RWPE1 (cell line): ENCODE measurements at regions not wholly inside any gene's neighbourhood (a gene's known extent, or its start where the extent isn't known, plus 50 kb on each side); places are given as distances from the start of the nearest gene placed in this dataset.

Experiments
- CTCF ChIA-PET: fragments of 350-600 bp; sonication (Branson Sonifier 250); formaldehyde crosslinking; extraction: SDS; loops from one replicate; lab custom pipeline; 2021; lab: Yijun Ruan, JAX
- POLR2A ChIA-PET: fragments of 400-600 bp; formaldehyde crosslinking; extraction: SDS; loops from one replicate; lab custom pipeline; 2020; ENCODE audit warnings: antibody characterized with exemption; ENCODE audit not compliant: low non-redundant PET; lab: Yijun Ruan, JAX
- DNase-seq: peaks from one replicate; pipeline ENCODE4 v3.0.0; 2012; ENCODE audit warnings: low spot score
- H3K27ac ChIP-seq: fragments of 450-650 bp; 2 replicates; pipeline ENCODE4 v1.5.1; 2017
- TF ChIP-seq, protein P1 (sequence below): fragments of 450-650 bp; conservative IDR thresholded peaks from 2 replicates; pipeline ENCODE4 v1.5.1; 2017; ENCODE audit warnings: low read depth, mild to moderate bottlenecking

DNA sequence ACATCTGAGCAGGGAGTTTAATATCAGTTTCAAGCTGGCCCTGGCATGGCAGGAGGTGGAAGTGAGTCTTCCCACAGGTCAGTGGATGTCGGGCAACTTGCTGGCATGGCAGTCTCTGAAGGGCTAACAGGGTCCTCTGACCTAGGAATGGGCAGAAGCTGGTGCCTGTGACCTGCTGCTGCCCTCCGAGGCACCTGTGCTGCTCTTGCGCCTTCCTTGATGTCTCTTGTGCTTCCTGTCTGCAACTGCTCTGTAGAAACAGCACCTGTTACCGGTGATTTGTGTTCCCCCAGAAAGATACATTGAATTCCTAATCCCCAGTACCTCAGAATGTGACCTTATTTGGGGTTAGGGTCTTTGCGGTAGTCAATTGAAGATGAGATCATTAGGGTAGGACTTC is 86.5 kb upstream of the SLC22A11 start:
- no peak for DNase-seq
- CTCF ChIA-PET = no interaction called here
- POLR2A ChIA-PET = no interaction called here
- H3K27ac ChIP-seq = no peak overlapping the region
- TF ChIP-seq, protein P1, sequence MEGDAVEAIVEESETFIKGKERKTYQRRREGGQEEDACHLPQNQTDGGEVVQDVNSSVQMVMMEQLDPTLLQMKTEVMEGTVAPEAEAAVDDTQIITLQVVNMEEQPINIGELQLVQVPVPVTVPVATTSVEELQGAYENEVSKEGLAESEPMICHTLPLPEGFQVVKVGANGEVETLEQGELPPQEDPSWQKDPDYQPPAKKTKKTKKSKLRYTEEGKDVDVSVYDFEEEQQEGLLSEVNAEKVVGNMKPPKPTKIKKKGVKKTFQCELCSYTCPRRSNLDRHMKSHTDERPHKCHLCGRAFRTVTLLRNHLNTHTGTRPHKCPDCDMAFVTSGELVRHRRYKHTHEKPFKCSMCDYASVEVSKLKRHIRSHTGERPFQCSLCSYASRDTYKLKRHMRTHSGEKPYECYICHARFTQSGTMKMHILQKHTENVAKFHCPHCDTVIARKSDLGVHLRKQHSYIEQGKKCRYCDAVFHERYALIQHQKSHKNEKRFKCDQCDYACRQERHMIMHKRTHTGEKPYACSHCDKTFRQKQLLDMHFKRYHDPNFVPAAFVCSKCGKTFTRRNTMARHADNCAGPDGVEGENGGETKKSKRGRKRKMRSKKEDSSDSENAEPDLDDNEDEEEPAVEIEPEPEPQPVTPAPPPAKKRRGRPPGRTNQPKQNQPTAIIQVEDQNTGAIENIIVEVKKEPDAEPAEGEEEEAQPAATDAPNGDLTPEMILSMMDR = no peak

DNA sequence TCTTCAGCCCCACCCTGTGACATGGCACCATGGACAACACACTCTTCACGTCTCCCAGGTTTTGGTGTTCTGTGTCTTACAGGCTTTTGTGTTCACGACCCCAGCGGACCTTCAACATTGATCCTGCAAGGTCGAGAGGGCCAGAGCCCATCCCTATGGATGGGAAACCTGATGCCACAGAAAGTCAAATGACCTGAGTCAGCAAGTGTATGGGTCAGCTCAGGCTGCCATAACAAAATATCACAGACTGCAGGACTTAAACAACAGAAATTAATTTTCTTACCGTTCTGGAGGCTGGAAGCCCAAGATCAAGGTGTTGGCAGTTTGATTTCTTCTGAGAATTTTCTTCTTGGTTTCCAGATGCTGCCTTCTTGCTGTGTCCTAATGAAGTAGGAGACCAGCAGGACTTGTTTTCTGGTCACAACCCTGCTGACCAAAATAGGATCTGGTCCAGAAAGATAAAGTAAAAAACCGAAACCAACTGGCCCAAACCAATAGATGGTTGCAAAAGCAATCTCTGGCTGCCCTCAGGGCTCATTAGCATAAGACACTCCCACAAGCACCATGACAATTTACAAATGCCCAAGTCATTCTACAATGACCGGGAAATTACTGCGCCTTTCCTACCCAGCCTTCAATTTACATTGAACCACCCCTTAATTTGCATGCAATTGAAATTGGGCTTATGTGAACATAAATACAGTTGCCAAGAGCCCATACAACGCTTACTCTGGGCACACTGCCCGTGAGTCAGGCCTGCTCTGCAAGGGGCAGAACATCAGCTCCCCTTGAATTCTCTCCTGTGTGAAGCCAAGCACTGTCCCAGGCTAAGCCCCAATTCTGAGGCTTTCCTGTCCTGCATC is 82.9 kb upstream of the SLC22A11 start:
- H3K27ac ChIP-seq = no peak overlapping the region
- no peak for DNase-seq
- TF ChIP-seq, protein P1 = no peak
- ChIA-PET CTCF (no interaction called here), POLR2A (no interaction called here)

DNA sequence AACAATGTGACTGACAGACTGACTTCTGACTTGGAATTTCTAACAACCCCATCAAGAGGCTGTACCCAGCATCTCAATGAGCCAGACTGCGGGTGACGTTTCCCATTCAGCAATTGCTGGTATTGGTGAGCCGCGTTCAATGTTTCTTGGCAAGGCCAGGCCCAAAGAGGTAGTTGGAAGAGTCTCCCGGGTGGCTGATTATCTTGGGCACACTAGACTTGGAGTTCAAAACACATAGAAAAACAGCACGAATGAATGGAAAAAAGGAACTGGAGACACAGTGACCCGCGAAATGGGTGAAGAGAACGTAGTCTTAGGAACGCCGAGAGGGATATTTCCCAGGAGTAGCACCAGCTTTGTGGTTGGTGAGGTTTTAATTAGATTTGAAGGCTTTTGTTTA is 81.1 kb upstream of the SLC22A11 start:
- TF ChIP-seq, protein P1 = no peak
- DNase-seq = no peak
- ChIA-PET CTCF (no interaction called here), POLR2A (no interaction called here)
- H3K27ac ChIP-seq = no peak overlapping the region

DNA sequence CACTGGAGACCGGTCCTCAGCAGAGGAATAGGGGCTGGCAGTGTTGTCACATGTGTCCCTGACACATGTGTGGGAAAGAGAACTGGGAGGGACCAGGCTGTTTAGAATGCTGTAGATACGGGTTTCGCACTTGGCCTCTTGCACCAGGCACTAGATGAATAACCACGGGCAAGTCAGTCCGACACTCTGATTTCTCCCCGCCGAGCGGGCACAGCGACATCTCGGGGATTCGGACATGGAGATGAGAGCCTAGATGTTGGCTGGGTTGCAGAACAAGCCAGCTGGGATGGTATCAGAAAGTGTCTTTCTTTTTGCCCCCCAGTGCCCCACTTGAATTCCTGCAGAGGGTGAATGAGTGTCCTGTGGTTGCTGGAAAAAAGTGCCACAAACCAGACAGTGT is 80.6 kb upstream of the SLC22A11 start:
- TF ChIP-seq, protein P1 = no peak
- no peak overlapping the region for H3K27ac ChIP-seq
- ChIA-PET POLR2A (no interaction called here), CTCF (no interaction called here)
- no peak for DNase-seq

DNA sequence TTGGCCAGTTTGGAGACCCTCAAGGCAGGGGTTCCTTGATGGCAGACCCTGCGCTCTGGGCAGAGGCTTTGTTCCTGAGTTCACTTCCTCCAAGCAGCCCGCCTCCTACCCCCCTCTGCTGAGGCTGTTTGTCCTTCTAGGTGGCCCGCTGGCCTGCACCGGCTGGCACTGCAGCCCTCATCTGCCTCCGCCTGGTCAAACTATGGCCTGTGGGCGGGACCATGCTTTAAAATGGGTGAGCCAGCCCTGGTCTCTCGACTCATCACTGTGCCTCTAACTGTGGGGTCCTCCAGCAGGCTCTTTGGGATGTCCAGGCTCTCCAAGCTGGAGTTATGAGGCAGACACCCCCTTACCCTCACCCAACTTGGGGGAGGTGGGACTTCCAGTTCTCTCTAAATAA is 78.9 kb upstream of the SLC22A11 start:
- ChIA-PET POLR2A (no interaction called here), CTCF (no interaction called here)
- TF ChIP-seq, protein P1 = no peak
- DNase-seq = no peak
- no peak overlapping the region for H3K27ac ChIP-seq

DNA sequence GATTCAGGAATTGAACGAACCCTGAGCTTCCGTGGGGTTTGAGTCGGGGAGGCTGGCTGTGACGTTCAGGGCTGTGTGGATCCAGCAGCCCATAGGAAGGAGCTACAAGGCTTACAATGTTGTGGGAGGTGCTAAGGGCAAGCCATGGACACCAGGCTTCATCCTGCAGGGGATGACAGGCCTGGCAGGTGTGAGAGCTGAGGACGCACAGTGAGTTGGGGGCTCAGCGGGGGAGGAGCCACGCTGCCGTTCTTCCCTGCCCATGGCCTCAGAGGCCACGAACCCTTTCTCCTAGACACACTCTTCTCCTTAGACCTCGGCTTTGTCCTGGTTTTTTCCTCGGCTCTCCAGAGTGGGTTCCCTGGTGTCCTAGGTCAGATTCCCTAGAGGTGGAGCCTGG is 78.1 kb upstream of the SLC22A11 start:
- POLR2A ChIA-PET = no interaction called here
- TF ChIP-seq, protein P1 = no peak
- no peak overlapping the region for H3K27ac ChIP-seq
- DNase-seq = no peak
- CTCF ChIA-PET = no interaction called here
